H1 (cell line): ENCODE measurements at regions not wholly inside any gene's neighbourhood (a gene's known extent, or its start where the extent isn't known, plus 50 kb on each side); places are given as distances from the start of the nearest gene placed in this dataset.

ENCODE experiments used
- CTCF ChIA-PET: fragments of 300-600 bp; sonication (Branson Sonifier 250); formaldehyde crosslinking; loops from one replicate; lab custom pipeline; 2021; ENCODE audit not compliant: partially characterized antibody; lab: Charles Lee
- POLR2A ChIA-PET: fragments of 300-600 bp; sonication (Branson Sonifier 250); formaldehyde crosslinking; loops from one replicate; lab custom pipeline; 2021; ENCODE audit warnings: inconsistent platforms; ENCODE audit not compliant: partially characterized antibody; lab: Charles Lee
- DNase-seq, 2 experiments: peaks; one replicate each; pipeline versions ENCODE4 v3.0.0 to v3.0.0-alpha.2; 2010 to 2022; ENCODE audit warnings: low spot score in 2 of 2, low read depth in 1 of 2, mixed read lengths in 1 of 2
- FAIRE-seq: peaks from 2 replicates; lab custom pipeline; 2011; peaks lifted over from hg19 to GRCh38; lab: Jason Lieb, UNC
- H2AFZ ChIP-seq: 2 replicates; pipeline ENCODE4 v1.8.1; 2012; ENCODE audit warnings: low read length, inconsistent platforms
- H2AK5ac ChIP-seq: 2 replicates; pipeline ENCODE4 v1.6.1; 2013; ENCODE audit warnings: low read depth, low read length
- H2BK120ac ChIP-seq: replicated peaks from 2 replicates; pipeline ENCODE3; 2013; ENCODE audit warnings: low read depth, low read length, inconsistent platforms
- H2BK12ac ChIP-seq: 2 replicates; pipeline ENCODE4 v1.6.1; 2013; ENCODE audit warnings: low read depth, low read length
- H2BK15ac ChIP-seq: 2 replicates; pipeline ENCODE4 v1.6.1; 2013; ENCODE audit warnings: low read length
- H2BK20ac ChIP-seq: 2 replicates; pipeline ENCODE4 v1.6.1; 2013; ENCODE audit warnings: low read length
- H2BK5ac ChIP-seq: 2 replicates; pipeline ENCODE4 v1.6.1; 2013; ENCODE audit warnings: low read depth, low read length
- H3K14ac ChIP-seq: 2 replicates; pipeline ENCODE4 v1.6.1; 2013; ENCODE audit warnings: inconsistent platforms; ENCODE audit not compliant: insufficient read length
- H3K18ac ChIP-seq: 2 replicates; pipeline ENCODE4 v1.6.1; 2013; ENCODE audit warnings: low read length; ENCODE audit errors: extremely low read depth
- H3K23ac ChIP-seq: 2 replicates; pipeline ENCODE4 v1.6.1; 2013; ENCODE audit warnings: inconsistent platforms; ENCODE audit not compliant: insufficient read length
- H3K23me2 ChIP-seq: 2 replicates; pipeline ENCODE4 v1.6.1; 2013; ENCODE audit warnings: low read depth, low read length
- H3K27ac ChIP-seq: 2 replicates; pipeline ENCODE4 v1.6.1; 2011; ENCODE audit warnings: low read depth, low read length, inconsistent platforms
- H3K27me3 ChIP-seq, 4 experiments: replicated peaks in 1 of 4; 1 replicate in 1 of 4; 2 replicates in 3 of 4; pipeline versions ENCODE4 v1.6.1 to v1.8.1; 2011 to 2013; ENCODE audit warnings: low read length in 3 of 4, mild to moderate bottlenecking in 3 of 4, inconsistent platforms in 2 of 4, mixed read lengths in 2 of 4, moderate library complexity in 1 of 4; ENCODE audit not compliant: control insufficient read depth in 3 of 4, insufficient read depth in 3 of 4; ENCODE audit errors: extremely low read depth in 1 of 4
- H3K36me3 ChIP-seq, 4 experiments: 2 replicates each; pipeline versions ENCODE4 v1.6.1 to v1.8.1; 2011 to 2013; ENCODE audit warnings: mild to moderate bottlenecking in 4 of 4, low read length in 3 of 4, moderate library complexity in 2 of 4, control low read depth in 1 of 4, inconsistent platforms in 1 of 4; ENCODE audit not compliant: insufficient read depth in 4 of 4, control insufficient read depth in 2 of 4
- H3K4ac ChIP-seq: replicated peaks from 2 replicates; pipeline ENCODE3; 2013; ENCODE audit warnings: low read length, low read depth, mixed read lengths, inconsistent platforms; ENCODE audit not compliant: insufficient read length
- H3K4me1 ChIP-seq, 4 experiments: replicated peaks in 1 of 4; 1 replicate in 1 of 4; 2 replicates in 3 of 4; pipeline versions ENCODE4 v1.6.1 to v1.8.1; 2011 to 2013; ENCODE audit warnings: low read length in 3 of 4, inconsistent platforms in 2 of 4, mixed read lengths in 1 of 4; ENCODE audit not compliant: insufficient read depth in 4 of 4, control insufficient read depth in 3 of 4
- H3K4me2 ChIP-seq, 2 experiments: 2 replicates each; pipeline versions ENCODE4 v1.6.1 to v1.8.1; 2011 to 2013; ENCODE audit warnings: low read depth in 2 of 2, low read length in 2 of 2, control low read depth in 1 of 2, inconsistent platforms in 1 of 2, mild to moderate bottlenecking in 1 of 2; ENCODE audit not compliant: insufficient read depth in 1 of 2
- H3K4me3 ChIP-seq, 4 experiments: fragments of 200-600, 300-600 bp in 1 of 4; sonication (generic), shearing (Covaris generic), sonication (Bioruptor Twin) in 1 of 4; 2 replicates each; pipeline versions ENCODE4 v1.5.1 to v1.8.1; 2011 to 2016; ENCODE audit warnings: low read length in 4 of 4, low read depth in 3 of 4, control low read depth in 2 of 4, inconsistent platforms in 2 of 4, mild to moderate bottlenecking in 2 of 4, mixed read lengths in 1 of 4, moderate library complexity in 1 of 4; ENCODE audit not compliant: insufficient read depth in 2 of 4; ENCODE audit errors: extremely low read depth in 1 of 4
- H3K56ac ChIP-seq: replicated peaks from 2 replicates; pipeline ENCODE3; 2013; ENCODE audit warnings: low read depth, mild to moderate bottlenecking, mixed read lengths, low read length, inconsistent platforms; ENCODE audit not compliant: insufficient read length
- H3K79me1 ChIP-seq: 2 replicates; pipeline ENCODE4 v1.6.1; 2013; ENCODE audit warnings: low read depth, low read length, control low read depth
- H3K79me2 ChIP-seq, 2 experiments: 2 replicates each; pipeline versions ENCODE4 v1.6.1 to v1.8.1; 2012 to 2013; ENCODE audit warnings: low read length in 2 of 2, mild to moderate bottlenecking in 2 of 2, inconsistent platforms in 1 of 2; ENCODE audit not compliant: insufficient read depth in 2 of 2, control insufficient read depth in 1 of 2
- H3K9ac ChIP-seq, 4 experiments: replicated peaks in 1 of 4; 1 replicate in 1 of 4; 2 replicates in 3 of 4; pipeline versions ENCODE4 v1.6.1 to v1.8.1; 2011 to 2013; ENCODE audit warnings: low read depth in 3 of 4, low read length in 3 of 4, control low read depth in 2 of 4, mild to moderate bottlenecking in 2 of 4, moderate library complexity in 2 of 4, inconsistent platforms in 1 of 4; ENCODE audit errors: extremely low read depth in 1 of 4
- H3K9me3 ChIP-seq, 2 experiments: 2 replicates each; pipeline versions ENCODE4 v1.6.1 to v1.8.1; 2012 to 2013; ENCODE audit warnings: mild to moderate bottlenecking in 2 of 2, moderate library complexity in 2 of 2, control low read depth in 1 of 2, inconsistent platforms in 1 of 2, low read depth in 1 of 2, low read length in 1 of 2, mixed read lengths in 1 of 2; ENCODE audit not compliant: insufficient read depth in 2 of 2
- H4K20me1 ChIP-seq, 2 experiments: replicated peaks in 1 of 2; 2 replicates each; pipeline versions ENCODE3 to v1.8.1; 2011 to 2013; ENCODE audit warnings: inconsistent platforms in 2 of 2, low read length in 2 of 2, mild to moderate bottlenecking in 1 of 2; ENCODE audit not compliant: insufficient read depth in 2 of 2, control insufficient read depth in 1 of 2
- H4K5ac ChIP-seq: 2 replicates; pipeline ENCODE4 v1.6.1; 2013; ENCODE audit warnings: low read length, low read depth, mixed read lengths, inconsistent platforms; ENCODE audit not compliant: insufficient read length
- H4K8ac ChIP-seq: 2 replicates; pipeline ENCODE4 v1.8.0; 2013; ENCODE audit warnings: mild to moderate bottlenecking, moderate library complexity, low read length, inconsistent platforms; ENCODE audit not compliant: insufficient read depth; ENCODE audit errors: extremely low read depth
- H4K91ac ChIP-seq: replicated peaks from 2 replicates; pipeline ENCODE3; 2013; ENCODE audit warnings: low read length, mixed read lengths, inconsistent platforms; ENCODE audit not compliant: insufficient read length
- BCL11A ChIP-seq, 2 experiments: IDR thresholded peaks; one replicate each; pipeline ENCODE4 v1.6.1; 2011; ENCODE audit warnings: low read depth in 2 of 2, low read length in 2 of 2, mild to moderate bottlenecking in 2 of 2
- KDM4A ChIP-seq: IDR thresholded peaks from one replicate; pipeline ENCODE4 v1.7.1; 2012; ENCODE audit warnings: low read depth, mild to moderate bottlenecking, moderate library complexity, low read length, inconsistent platforms; ENCODE audit not compliant: severe bottlenecking
- POLR2A ChIP-seq, 2 experiments: IDR thresholded peaks; 1 replicate in 1 of 2; 2 replicates in 1 of 2; pipeline ENCODE4 v1.6.1; 2011; ENCODE audit warnings: low read depth in 2 of 2, low read length in 2 of 2, mild to moderate bottlenecking in 2 of 2; ENCODE audit errors: control extremely low read depth in 1 of 2
- RFX5 ChIP-seq: IDR thresholded peaks from 2 replicates; pipeline ENCODE4 v1.6.1; 2011; ENCODE audit warnings: low read depth, low read length, improper control_type of control experiment, borderline replicate concordance
- WGBS, 2 experiments: shearing (Covaris generic) in 1 of 2; methylation state at CpG; one replicate each; pipeline versions ENCODE4 v1.1.6 to v1.1.7; 2013 to 2015; ENCODE audit warnings: low lambda C conversion rate in 2 of 2, mixed read lengths in 2 of 2, inconsistent platforms in 1 of 2, low coverage in 1 of 2, missing lambda C conversion rate in 1 of 2; ENCODE audit not compliant: insufficient replicate concordance in 2 of 2, insufficient coverage in 1 of 2, insufficient read length in 1 of 2; ENCODE audit errors: extremely low coverage in 1 of 2, missing lambda C conversion rate in 1 of 2; 5-methylcytosine and 5-hydroxymethylcytosine counted together
- TF ChIP-seq, protein P1 (sequence below): IDR thresholded peaks from 2 replicates; pipeline ENCODE4 v1.6.1; 2012; ENCODE audit warnings: low read length, inconsistent platforms

DNA sequence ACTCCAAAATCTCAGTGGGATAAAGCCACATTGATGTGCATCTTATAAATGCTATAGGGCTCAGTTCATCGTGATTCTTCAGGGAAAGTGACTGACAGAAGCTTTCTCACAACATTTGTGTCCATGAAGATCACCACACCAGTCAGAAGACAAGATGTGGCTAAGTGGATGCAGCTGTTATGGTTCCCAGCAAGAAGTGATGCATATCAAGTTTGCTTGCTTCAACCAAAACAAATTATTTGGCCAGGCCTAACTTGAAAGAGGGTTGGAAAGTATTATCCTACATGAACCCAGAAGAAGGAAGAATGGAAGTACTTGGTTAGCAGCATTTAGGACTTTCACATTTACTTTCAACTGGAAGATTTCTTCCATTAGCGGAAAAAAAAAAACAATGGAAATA lies 210.0 kb upstream of the ACVR2A start:
- Histone ChIP-seq H2BK120ac (no peak overlapping the region), H3K4me2 (no peak overlapping the region), H3K23ac (no peak overlapping the region), H2AFZ (no peak overlapping the region), H3K9me3 (no peaks in the 10 kb centered on the region), H3K36me3 (no peaks in the 10 kb centered on the region), H4K20me1 (no peaks in the 10 kb centered on the region), H2BK20ac (no peak overlapping the region), H2BK15ac (no peak overlapping the region), H3K4me3 (no peak overlapping the region), H3K27ac (no peak overlapping the region), H4K5ac (no peak overlapping the region), H4K8ac (no peak overlapping the region), H3K79me2 (no peaks in the 10 kb centered on the region), H3K9ac (no peak overlapping the region), H2BK12ac (no peak overlapping the region), H3K27me3 (peaks cover 0 to 2% (median 0%) of the 10 kb centered on the region in 4 experiments; a peak in 1 of 7 replicates), H3K4ac (no peak overlapping the region), H3K79me1 (no peaks in the 10 kb centered on the region), H2BK5ac (no peak overlapping the region), H3K14ac (no peak overlapping the region), H4K91ac (no peak overlapping the region), H3K23me2 (no peaks in the 10 kb centered on the region), H2AK5ac (no peak overlapping the region), H3K18ac (no peak overlapping the region), H3K4me1 (no peaks in the 10 kb centered on the region), H3K56ac (no peak overlapping the region)
- ChIA-PET POLR2A (no interaction called here), CTCF (no interaction called here)
- TF ChIP-seq BCL11A (IDR thresholded peaks at IDR 0.05; ENCODE audit: low read depth in 2 of 2, low read length in 2 of 2) (no peak), RFX5 (no peak), KDM4A (no peak), POLR2A (IDR thresholded peaks at IDR 0.05; ENCODE audit: control extremely low read depth in 1 of 2, low read depth in 2 of 2, low read length in 2 of 2) (no peak)
- TF ChIP-seq, protein P1, sequence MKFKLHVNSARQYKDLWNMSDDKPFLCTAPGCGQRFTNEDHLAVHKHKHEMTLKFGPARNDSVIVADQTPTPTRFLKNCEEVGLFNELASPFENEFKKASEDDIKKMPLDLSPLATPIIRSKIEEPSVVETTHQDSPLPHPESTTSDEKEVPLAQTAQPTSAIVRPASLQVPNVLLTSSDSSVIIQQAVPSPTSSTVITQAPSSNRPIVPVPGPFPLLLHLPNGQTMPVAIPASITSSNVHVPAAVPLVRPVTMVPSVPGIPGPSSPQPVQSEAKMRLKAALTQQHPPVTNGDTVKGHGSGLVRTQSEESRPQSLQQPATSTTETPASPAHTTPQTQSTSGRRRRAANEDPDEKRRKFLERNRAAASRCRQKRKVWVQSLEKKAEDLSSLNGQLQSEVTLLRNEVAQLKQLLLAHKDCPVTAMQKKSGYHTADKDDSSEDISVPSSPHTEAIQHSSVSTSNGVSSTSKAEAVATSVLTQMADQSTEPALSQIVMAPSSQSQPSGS = no peak
- DNase-seq (no peak), FAIRE-seq (no peak)
- 86% methylated on average over 2 of the region's 2 CpGs; no CpG with 5 or more reads in 1 of the 2 experiments for WGBS, 2 experiments
